ENCODE measurements at regions not wholly inside any gene's neighbourhood (a gene's known extent, or its start where the extent isn't known, plus 50 kb on each side); places are given as distances from the start of the nearest gene placed in this dataset.
A peak's percentile ranks its signal among the peaks of the same experiment; 100 is the strongest.

DNA sequence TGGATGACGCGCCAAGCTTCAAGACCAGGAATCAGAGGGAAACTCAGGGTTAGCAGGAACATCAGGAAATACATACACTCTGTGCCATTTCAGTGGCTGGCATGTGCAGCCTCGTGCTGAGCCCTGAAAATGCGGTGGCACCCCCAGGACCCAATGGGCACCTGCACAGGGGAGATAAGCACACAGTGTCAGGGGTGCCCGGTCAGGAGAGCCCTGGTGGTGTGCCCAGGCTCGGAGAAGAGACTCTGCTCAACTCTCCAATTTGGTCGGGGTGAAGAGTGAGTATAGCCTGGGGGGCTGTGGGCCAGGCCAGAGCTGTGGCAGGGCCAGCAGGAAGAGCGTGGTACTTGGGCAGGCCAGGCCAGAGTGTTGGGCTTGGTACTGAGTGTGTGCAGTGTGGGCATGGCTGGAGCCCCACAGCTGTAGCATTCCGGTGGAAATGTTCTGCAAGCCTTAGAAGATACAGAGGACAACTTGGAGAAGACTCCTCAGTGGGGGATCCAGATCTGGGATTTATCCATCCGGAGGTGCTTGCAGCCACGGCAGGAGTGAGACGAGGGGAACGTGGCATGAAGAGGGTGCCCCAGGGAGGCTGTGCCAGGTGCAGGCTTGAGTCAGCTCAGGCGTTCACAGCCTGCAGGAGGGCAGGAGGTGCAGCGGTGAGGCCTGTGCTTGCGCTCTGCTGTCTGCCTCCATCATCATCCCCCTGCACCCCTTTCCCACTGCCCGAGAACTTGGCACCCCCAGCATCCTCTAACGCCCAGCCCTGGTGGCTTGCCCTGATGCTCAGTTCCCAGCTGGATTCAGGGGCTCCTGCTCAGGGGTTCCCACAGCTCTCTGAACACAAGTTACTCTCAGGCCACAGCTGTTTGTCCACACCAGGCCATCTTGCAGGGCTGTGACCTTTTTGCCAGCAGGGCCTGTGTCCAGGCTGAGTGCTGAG lies 451.7 kb upstream of the HS6ST1 start:
- peaks cover 19% of the 10 kb centered on the region for H3K36me3 ChIP-seq (ENCODE audit: control insufficient read depth, low read length)
- no peaks in the 10 kb centered on the region for H3K9me3 ChIP-seq (ENCODE audit: control insufficient read depth, insufficient read depth, low read length)
- H3K79me2 ChIP-seq (ENCODE audit: control insufficient read depth, low read length), result peaks cover 43% of the 10 kb centered on the region
- H3K4me3 ChIP-seq (ENCODE audit: low read length), result peak overlapping the region; percentile 30
- H3K4me1 ChIP-seq (ENCODE audit: control insufficient read depth, low read length), result peaks cover 68% of the 10 kb centered on the region
- H4K20me1 ChIP-seq (ENCODE audit: control insufficient read depth, insufficient read depth, low read depth, low read length), result no peaks in the 10 kb centered on the region
- H3K9me2 ChIP-seq (replicated peaks; ENCODE audit: control insufficient read depth, low read length), result no peaks in the 10 kb centered on the region
- no peaks in the 10 kb centered on the region for H3K27me3 ChIP-seq (ENCODE audit: control insufficient read depth, low read length)
- peak overlapping the region; percentile 46 for H3K4me2 ChIP-seq (ENCODE audit: low read length)
- peak overlapping the region; percentile 74 for H3K27ac ChIP-seq (ENCODE audit: low read depth, low read length)
- H3F3A ChIP-seq (ENCODE audit: control insufficient read depth, insufficient read depth), result no peaks in the 10 kb centered on the region; the same call in 1 of the 2 replicates
- TF ChIP-seq, protein P1, sequence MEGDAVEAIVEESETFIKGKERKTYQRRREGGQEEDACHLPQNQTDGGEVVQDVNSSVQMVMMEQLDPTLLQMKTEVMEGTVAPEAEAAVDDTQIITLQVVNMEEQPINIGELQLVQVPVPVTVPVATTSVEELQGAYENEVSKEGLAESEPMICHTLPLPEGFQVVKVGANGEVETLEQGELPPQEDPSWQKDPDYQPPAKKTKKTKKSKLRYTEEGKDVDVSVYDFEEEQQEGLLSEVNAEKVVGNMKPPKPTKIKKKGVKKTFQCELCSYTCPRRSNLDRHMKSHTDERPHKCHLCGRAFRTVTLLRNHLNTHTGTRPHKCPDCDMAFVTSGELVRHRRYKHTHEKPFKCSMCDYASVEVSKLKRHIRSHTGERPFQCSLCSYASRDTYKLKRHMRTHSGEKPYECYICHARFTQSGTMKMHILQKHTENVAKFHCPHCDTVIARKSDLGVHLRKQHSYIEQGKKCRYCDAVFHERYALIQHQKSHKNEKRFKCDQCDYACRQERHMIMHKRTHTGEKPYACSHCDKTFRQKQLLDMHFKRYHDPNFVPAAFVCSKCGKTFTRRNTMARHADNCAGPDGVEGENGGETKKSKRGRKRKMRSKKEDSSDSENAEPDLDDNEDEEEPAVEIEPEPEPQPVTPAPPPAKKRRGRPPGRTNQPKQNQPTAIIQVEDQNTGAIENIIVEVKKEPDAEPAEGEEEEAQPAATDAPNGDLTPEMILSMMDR (IDR thresholded peaks at IDR 0.05; ENCODE audit: low read depth, low read length, poor library complexity, severe bottlenecking), result no peak
- no peak for TF ChIP-seq EZH2phosphoT487 (IDR thresholded peaks at IDR 0.05; ENCODE audit: borderline replicate concordance, low read length)

DNA sequence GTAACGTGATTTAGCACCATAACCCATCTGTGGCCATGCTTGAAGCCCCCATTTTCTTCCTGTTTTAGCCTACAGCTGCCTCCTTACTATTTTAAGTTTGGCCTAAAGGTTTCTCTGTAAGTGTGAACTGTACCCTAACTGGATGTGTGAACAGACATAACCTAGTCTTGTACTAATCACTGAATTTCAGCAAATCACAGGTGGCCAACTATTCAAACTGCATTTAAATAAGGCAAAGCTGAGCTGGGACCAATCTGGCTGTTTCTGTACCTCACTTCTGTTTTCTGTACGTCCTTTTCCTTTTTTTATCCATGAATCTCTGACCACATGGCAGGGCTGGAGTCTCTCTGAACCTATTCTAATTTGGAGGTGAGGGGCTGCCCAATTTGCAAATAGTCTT lies 452.7 kb upstream of the HS6ST1 start:
- Histone ChIP-seq H3K79me2 (ENCODE audit: control insufficient read depth, low read length) (peaks cover 37% of the 10 kb centered on the region), H3K9me2 (replicated peaks; ENCODE audit: control insufficient read depth, low read length) (no peaks in the 10 kb centered on the region), H3K36me3 (ENCODE audit: control insufficient read depth, low read length) (peaks cover 15% of the 10 kb centered on the region), H3K4me3 (ENCODE audit: low read length) (peak overlapping the region; percentile 30), H3K4me2 (ENCODE audit: low read length) (peak overlapping the region; percentile 46), H4K20me1 (ENCODE audit: control insufficient read depth, insufficient read depth, low read depth, low read length) (no peaks in the 10 kb centered on the region), H3K27me3 (ENCODE audit: control insufficient read depth, low read length) (no peaks in the 10 kb centered on the region), H3K9me3 (ENCODE audit: control insufficient read depth, insufficient read depth, low read length) (no peaks in the 10 kb centered on the region), H3F3A (ENCODE audit: control insufficient read depth, insufficient read depth) (no peaks in the 10 kb centered on the region; the same call in 1 of the 2 replicates), H3K27ac (ENCODE audit: low read depth, low read length) (peak overlapping the region; percentile 74), H3K4me1 (ENCODE audit: control insufficient read depth, low read length) (peaks cover 58% of the 10 kb centered on the region)
- TF ChIP-seq, protein P1 (IDR thresholded peaks at IDR 0.05; ENCODE audit: low read depth, low read length, poor library complexity, severe bottlenecking), result no peak
- no peak for TF ChIP-seq EZH2phosphoT487 (IDR thresholded peaks at IDR 0.05; ENCODE audit: borderline replicate concordance, low read length)

DNA sequence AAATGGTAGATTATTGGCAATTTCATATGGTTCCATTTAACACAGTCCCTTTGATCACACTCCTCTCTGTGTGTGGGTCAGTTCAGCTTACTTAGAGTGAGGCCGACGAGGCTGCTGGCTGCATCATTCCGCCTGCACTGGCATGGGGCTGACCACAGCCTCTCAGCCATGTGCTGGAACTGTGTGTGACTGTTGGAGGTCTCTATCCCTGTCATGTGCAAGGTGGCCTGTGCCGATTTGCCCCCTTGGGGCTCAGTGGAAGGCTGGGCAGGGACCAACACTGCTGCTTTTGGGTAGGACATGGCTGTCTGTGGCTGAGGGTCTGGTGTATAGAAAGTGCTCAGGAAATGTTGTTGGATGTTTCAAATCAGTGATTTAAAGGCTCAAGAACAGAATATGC lies 454.0 kb upstream of the HS6ST1 start:
- no peak overlapping the region for H3K4me3 ChIP-seq (ENCODE audit: low read length)
- H3K4me2 ChIP-seq (ENCODE audit: low read length), result no peak overlapping the region
- H3F3A ChIP-seq (ENCODE audit: control insufficient read depth, insufficient read depth), result no peaks in the 10 kb centered on the region; the same call in 1 of the 2 replicates
- no peaks in the 10 kb centered on the region for H3K9me3 ChIP-seq (ENCODE audit: control insufficient read depth, insufficient read depth, low read length)
- TF ChIP-seq EZH2phosphoT487 (IDR thresholded peaks at IDR 0.05; ENCODE audit: borderline replicate concordance, low read length), result no peak
- TF ChIP-seq, protein P1 (IDR thresholded peaks at IDR 0.05; ENCODE audit: low read depth, low read length, poor library complexity, severe bottlenecking), result no peak
- H3K79me2 ChIP-seq (ENCODE audit: control insufficient read depth, low read length), result peaks cover 31% of the 10 kb centered on the region
- no peaks in the 10 kb centered on the region for H4K20me1 ChIP-seq (ENCODE audit: control insufficient read depth, insufficient read depth, low read depth, low read length)
- no peaks in the 10 kb centered on the region for H3K9me2 ChIP-seq (replicated peaks; ENCODE audit: control insufficient read depth, low read length)
- no peaks in the 10 kb centered on the region for H3K27me3 ChIP-seq (ENCODE audit: control insufficient read depth, low read length)
- no peak overlapping the region for H3K27ac ChIP-seq (ENCODE audit: low read depth, low read length)
- peaks cover 15% of the 10 kb centered on the region for H3K36me3 ChIP-seq (ENCODE audit: control insufficient read depth, low read length)
- peaks cover 52% of the 10 kb centered on the region for H3K4me1 ChIP-seq (ENCODE audit: control insufficient read depth, low read length)

All from DOHH2 (cell line).